Trophoblast cell (in vitro differentiated cells and primary cell): ENCODE measurements at regions not wholly inside any gene's neighbourhood (a gene's known extent, or its start where the extent isn't known, plus 50 kb on each side); places are given as distances from the start of the nearest gene placed in this dataset.

Experiments used
- DNase-seq, 2 donors: peaks; one replicate each; pipeline ENCODE4 v3.0.0-alpha.2; 2016
- H2AFZ ChIP-seq: 2 replicates; pipeline ENCODE4 v1.6.1; 2013; ENCODE audit warnings: low read length, moderate library complexity, mild to moderate bottlenecking; ENCODE audit not compliant: insufficient read depth, poor library complexity
- H2AK5ac ChIP-seq: 2 replicates; pipeline ENCODE4 v1.6.1; 2013; ENCODE audit warnings: mild to moderate bottlenecking, low read length
- H2BK120ac ChIP-seq: 2 replicates; pipeline ENCODE4 v1.6.1; 2013; ENCODE audit warnings: low read length, mild to moderate bottlenecking, moderate library complexity; ENCODE audit not compliant: insufficient read depth, poor library complexity
- H2BK12ac ChIP-seq: 2 replicates; pipeline ENCODE4 v1.6.1; 2013; ENCODE audit warnings: mild to moderate bottlenecking, low read length, moderate library complexity
- H2BK5ac ChIP-seq: 2 replicates; pipeline ENCODE4 v1.6.1; 2013; ENCODE audit warnings: low read length, low read depth, moderate library complexity, mild to moderate bottlenecking; ENCODE audit not compliant: poor library complexity
- H3K14ac ChIP-seq: 2 replicates; pipeline ENCODE4 v1.6.1; 2013; ENCODE audit warnings: mild to moderate bottlenecking, low read length
- H3K18ac ChIP-seq: 2 replicates; pipeline ENCODE4 v1.6.1; 2013; ENCODE audit warnings: mild to moderate bottlenecking, low read length
- H3K23ac ChIP-seq: 2 replicates; pipeline ENCODE4 v1.6.1; 2013; ENCODE audit warnings: low read length
- H3K27ac ChIP-seq: 2 replicates; pipeline ENCODE4 v1.5.1; 2013; ENCODE audit warnings: low read depth, mild to moderate bottlenecking, inconsistent platforms, low read length, moderate library complexity
- H3K27me3 ChIP-seq: 2 replicates; pipeline ENCODE4 v1.6.1; 2013; ENCODE audit warnings: inconsistent platforms, mild to moderate bottlenecking, low read length, moderate library complexity; ENCODE audit not compliant: insufficient read depth
- H3K36me3 ChIP-seq, 2 experiments: 1 replicate in 1 of 2; 2 replicates in 1 of 2; pipeline ENCODE4 v1.6.1; 2013; ENCODE audit warnings: low read length in 2 of 2, mild to moderate bottlenecking in 2 of 2, moderate library complexity in 1 of 2; ENCODE audit not compliant: insufficient read depth in 2 of 2, control insufficient read depth in 1 of 2
- H3K4ac ChIP-seq: 2 replicates; pipeline ENCODE4 v1.6.1; 2013; ENCODE audit warnings: low read depth, mild to moderate bottlenecking, low read length, moderate library complexity
- H3K4me1 ChIP-seq, 2 experiments: 1 replicate in 1 of 2; 2 replicates in 1 of 2; pipeline ENCODE4 v1.6.1; 2013; ENCODE audit warnings: low read length in 2 of 2, mild to moderate bottlenecking in 2 of 2, moderate library complexity in 1 of 2; ENCODE audit not compliant: insufficient read depth in 2 of 2, control insufficient read depth in 1 of 2
- H3K4me2 ChIP-seq: 2 replicates; pipeline ENCODE4 v1.6.1; 2013; ENCODE audit warnings: inconsistent platforms, mild to moderate bottlenecking, low read length, moderate library complexity
- H3K4me3 ChIP-seq: 2 replicates; pipeline ENCODE4 v1.5.1; 2013; ENCODE audit warnings: mild to moderate bottlenecking, low read depth, low read length, inconsistent platforms
- H3K79me1 ChIP-seq: one replicate; pipeline ENCODE4 v1.6.1; 2013; ENCODE audit warnings: low read length
- H3K79me2 ChIP-seq: 2 replicates; pipeline ENCODE4 v1.6.1; 2013; ENCODE audit warnings: low read length, mild to moderate bottlenecking; ENCODE audit not compliant: control insufficient read depth, insufficient read depth, poor library complexity
- H3K9ac ChIP-seq: 2 replicates; pipeline ENCODE4 v1.6.1; 2013; ENCODE audit warnings: mild to moderate bottlenecking, low read length
- H3K9me3 ChIP-seq: 2 replicates; pipeline ENCODE4 v1.6.1; 2013; ENCODE audit warnings: low read depth, mild to moderate bottlenecking, control low read depth, inconsistent platforms, low read length; ENCODE audit not compliant: insufficient read depth
- H4K12ac ChIP-seq: 2 replicates; pipeline ENCODE4 v1.6.1; 2013; ENCODE audit warnings: low read depth, mild to moderate bottlenecking, low read length, moderate library complexity
- H4K8ac ChIP-seq: 2 replicates; pipeline ENCODE4 v1.6.1; 2013; ENCODE audit warnings: low read depth, mild to moderate bottlenecking, low read length, moderate library complexity
- H4K91ac ChIP-seq: one replicate; pipeline ENCODE4 v1.6.1; 2013; ENCODE audit warnings: low read depth, mild to moderate bottlenecking, low read length, moderate library complexity
- WGBS: extraction: QIAGEN DNeasy Blood & Tissue Kit; methylation state at CpG from one replicate; pipeline ENCODE4 v1.1.7; 2013; ENCODE audit warnings: missing lambda C conversion rate; ENCODE audit not compliant: insufficient read length, insufficient coverage; ENCODE audit errors: extremely low coverage; 5-methylcytosine and 5-hydroxymethylcytosine counted together

- no peak overlapping the region for H3K14ac ChIP-seq
- H3K4me2 ChIP-seq = no peak overlapping the region
- no peak for DNase-seq
- WGBS = no CpG with 5 or more reads among the region's 1 CpG
- no peak overlapping the region for H3K23ac ChIP-seq
- no peak overlapping the region for H3K9ac ChIP-seq
- H2AK5ac ChIP-seq = no peak overlapping the region
- H2BK5ac ChIP-seq = no peak overlapping the region
- no peak overlapping the region for H4K8ac ChIP-seq
- H3K79me1 ChIP-seq = no peaks in the 10 kb centered on the region
- H3K18ac ChIP-seq = no peak overlapping the region
- H3K4ac ChIP-seq = no peak overlapping the region
- H2BK12ac ChIP-seq = no peak overlapping the region
- peaks cover 5 to 11% of the 10 kb centered on the region in 2 experiments for H3K4me1 ChIP-seq
- H3K36me3 ChIP-seq = no peaks in the 10 kb centered on the region
- no peak overlapping the region for H3K27ac ChIP-seq
- H4K91ac ChIP-seq = no peak overlapping the region
- no peak overlapping the region for H4K12ac ChIP-seq
- no peak overlapping the region for H2AFZ ChIP-seq
- no peaks in the 10 kb centered on the region for H3K9me3 ChIP-seq
- H3K4me3 ChIP-seq = no peak overlapping the region
- H3K27me3 ChIP-seq = no peaks in the 10 kb centered on the region
- H2BK120ac ChIP-seq = no peak overlapping the region
- H3K79me2 ChIP-seq = no peaks in the 10 kb centered on the region
These were observed 102.4 kb upstream of the IKZF1 start for GRCh38 chr7:50202052-50202555.

GRCh38 chr7:50199824-50200223, 104.7 kb upstream of the IKZF1 start:
- peaks cover 5 to 12% of the 10 kb centered on the region in 2 experiments for H3K4me1 ChIP-seq
- H3K4me3 ChIP-seq = no peak overlapping the region
- no peaks in the 10 kb centered on the region for H3K79me1 ChIP-seq
- no peaks in the 10 kb centered on the region for H3K36me3 ChIP-seq
- no peak overlapping the region for H4K91ac ChIP-seq
- H3K23ac ChIP-seq = no peak overlapping the region
- no peak overlapping the region for H4K12ac ChIP-seq
- no peak for DNase-seq
- no peaks in the 10 kb centered on the region for H3K27me3 ChIP-seq
- H3K9me3 ChIP-seq = peaks cover 2% of the 10 kb centered on the region
- H3K4ac ChIP-seq = no peak overlapping the region
- no peak overlapping the region for H3K14ac ChIP-seq
- H3K27ac ChIP-seq = no peak overlapping the region
- H3K79me2 ChIP-seq = no peaks in the 10 kb centered on the region
- no peak overlapping the region for H2BK5ac ChIP-seq
- no peak overlapping the region for H3K4me2 ChIP-seq
- H2AK5ac ChIP-seq = no peak overlapping the region
- H2AFZ ChIP-seq = no peak overlapping the region
- H3K18ac ChIP-seq = no peak overlapping the region
- WGBS = no CpG with 5 or more reads among the region's 5 CpGs
- H2BK12ac ChIP-seq = no peak overlapping the region
- no peak overlapping the region for H4K8ac ChIP-seq
- no peak overlapping the region for H3K9ac ChIP-seq
- H2BK120ac ChIP-seq = no peak overlapping the region

GRCh38 chr7:50197549-50197948, 104.5 kb upstream of the ZPBP start:
- Histone ChIP-seq H3K9ac (no peak overlapping the region), H3K27ac (no peak overlapping the region), H3K27me3 (no peaks in the 10 kb centered on the region), H3K79me2 (no peaks in the 10 kb centered on the region), H3K9me3 (peaks cover 2% of the 10 kb centered on the region), H2BK12ac (no peak overlapping the region), H2BK5ac (no peak overlapping the region), H2AFZ (no peak overlapping the region), H3K4me1 (peaks cover 5 to 9% of the 10 kb centered on the region in 2 experiments), H3K4me3 (no peak overlapping the region), H3K14ac (no peak overlapping the region), H3K18ac (no peak overlapping the region), H4K8ac (no peak overlapping the region), H2AK5ac (no peak overlapping the region), H2BK120ac (no peak overlapping the region), H3K4ac (no peak overlapping the region), H3K23ac (no peak overlapping the region), H4K91ac (no peak overlapping the region), H3K4me2 (no peak overlapping the region), H3K79me1 (no peaks in the 10 kb centered on the region), H3K36me3 (no peaks in the 10 kb centered on the region), H4K12ac (no peak overlapping the region)
- no CpG with 5 or more reads among the region's 9 CpGs for WGBS
- peak; percentile 50 to 63 for DNase-seq

GRCh38 chr7:50196719-50197118, 103.7 kb upstream of the ZPBP start:
- Histone ChIP-seq H4K8ac (no peak overlapping the region), H2BK5ac (no peak overlapping the region), H3K18ac (no peak overlapping the region), H3K4me1 (peaks cover 3 to 7% of the 10 kb centered on the region in 2 experiments), H3K9me3 (peaks cover 2% of the 10 kb centered on the region), H3K4ac (no peak overlapping the region), H2BK12ac (no peak overlapping the region), H3K27me3 (no peaks in the 10 kb centered on the region), H3K36me3 (no peaks in the 10 kb centered on the region), H3K4me3 (no peak overlapping the region), H3K9ac (no peak overlapping the region), H2AK5ac (no peak overlapping the region), H2BK120ac (no peak overlapping the region), H4K91ac (no peak overlapping the region), H3K14ac (no peak overlapping the region), H3K79me2 (no peaks in the 10 kb centered on the region), H3K4me2 (no peak overlapping the region), H3K79me1 (no peaks in the 10 kb centered on the region), H2AFZ (no peak overlapping the region), H3K27ac (no peak overlapping the region), H4K12ac (no peak overlapping the region), H3K23ac (no peak overlapping the region)
- WGBS = no CpG with 5 or more reads among the region's 3 CpGs
- no peak for DNase-seq
